ENCODE measurements at regions not wholly inside any gene's neighbourhood (a gene's known extent, or its start where the extent isn't known, plus 50 kb on each side); places are given as distances from the start of the nearest gene placed in this dataset.
A peak's percentile ranks its signal among the peaks of the same experiment; 100 is the strongest.

GRCh38 chrX:40485102-40485826, 95.5 kb upstream of the ATP6AP2 start:
- no peak for DNase-seq (ENCODE audit: low read depth in 2 of 2)

GRCh38 chrX:40484408-40485091, 96.2 kb upstream of the ATP6AP2 start:
- DNase-seq (ENCODE audit: low read depth in 2 of 2) = no peak

GRCh38 chrX:40483502-40483901, 97.3 kb upstream of the ATP6AP2 start:
- DNase-seq (ENCODE audit: low read depth in 2 of 2) = no peak

GRCh38 chrX:40479777-40480318, 100.9 kb upstream of the ATP6AP2 start:
- no peak for DNase-seq (ENCODE audit: low read depth in 2 of 2)

- no peak for DNase-seq (ENCODE audit: low read depth in 2 of 2)
These were observed 102.2 kb upstream of the ATP6AP2 start for GRCh38 chrX:40478474-40479065.

GRCh38 chrX:40476958-40477357, 103.8 kb upstream of the ATP6AP2 start:
- DNase-seq (ENCODE audit: low read depth in 2 of 2) = no peak

GRCh38 chrX:40474645-40475044, 106.1 kb upstream of the ATP6AP2 start:
- DNase-seq (ENCODE audit: low read depth in 2 of 2) = no peak

- DNase-seq (ENCODE audit: low read depth in 2 of 2) = no peak
These were observed 106.6 kb upstream of the ATP6AP2 start for GRCh38 chrX:40474205-40474626.

GRCh38 chrX:40473460-40474204, 107.1 kb upstream of the ATP6AP2 start:
- DNase-seq (ENCODE audit: low read depth in 2 of 2) = no peak

GRCh38 chrX:40471965-40472648, 108.7 kb upstream of the ATP6AP2 start:
- peak; percentile 72 to 80 for DNase-seq (ENCODE audit: low read depth in 2 of 2)

- DNase-seq (ENCODE audit: low read depth in 2 of 2) = no peak
These were observed 109.8 kb upstream of the ATP6AP2 start for GRCh38 chrX:40470830-40471429.

GRCh38 chrX:40469316-40469715, 111.5 kb upstream of the ATP6AP2 start:
- DNase-seq (ENCODE audit: low read depth in 2 of 2) = no peak

- no peak for DNase-seq (ENCODE audit: low read depth in 2 of 2)
These were observed 112.5 kb upstream of the ATP6AP2 start for GRCh38 chrX:40468033-40468846.

- no peak for DNase-seq (ENCODE audit: low read depth in 2 of 2)
These were observed 113.3 kb upstream of the ATP6AP2 start for GRCh38 chrX:40467454-40467853.

- DNase-seq (ENCODE audit: low read depth in 2 of 2) = no peak
These were observed 114.8 kb upstream of the ATP6AP2 start for GRCh38 chrX:40465735-40466551.

- no peak for DNase-seq (ENCODE audit: low read depth in 2 of 2)
These were observed 118.0 kb upstream of the ATP6AP2 start for GRCh38 chrX:40462795-40463194.

GRCh38 chrX:40460926-40461325, 119.8 kb upstream of the ATP6AP2 start:
- no peak for DNase-seq (ENCODE audit: low read depth in 2 of 2)

- no peak for DNase-seq (ENCODE audit: low read depth in 2 of 2)
These were observed 121.1 kb upstream of the ATP6AP2 start for GRCh38 chrX:40459571-40460158.

- no peak for DNase-seq (ENCODE audit: low read depth in 2 of 2)
These were observed 123.4 kb upstream of the ATP6AP2 start for GRCh38 chrX:40457406-40457805.

Measured in fibroblast of skin of left biceps (primary cell).